ENCODE measurements at regions not wholly inside any gene's neighbourhood (a gene's known extent, or its start where the extent isn't known, plus 50 kb on each side); places are given as distances from the start of the nearest gene placed in this dataset.

DNA sequence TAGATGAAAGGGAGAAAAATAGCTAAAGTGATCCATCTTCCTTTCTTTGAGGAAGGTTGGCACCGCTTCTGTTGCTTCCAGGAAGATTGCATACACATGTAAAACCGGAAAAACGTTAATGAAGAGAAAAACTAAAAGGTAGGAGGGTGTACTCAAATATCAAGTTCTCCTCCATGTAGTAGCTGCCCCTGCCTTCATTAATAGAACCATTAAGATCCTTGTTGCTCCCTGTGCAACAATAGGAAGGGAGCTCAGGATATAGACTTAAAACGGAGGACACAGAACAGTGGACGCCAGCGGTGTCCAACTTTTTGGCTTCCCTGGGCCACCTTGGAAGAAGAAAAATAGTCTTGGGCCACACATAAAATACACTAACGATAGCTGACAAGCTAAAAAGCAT lies 118.9 kb downstream of the TMEM174 start:
- TF ChIP-seq EP300 (IDR thresholded peaks at IDR 0.05) (no peak), POLR2A (IDR thresholded peaks at IDR 0.05) (no peak)
- TF ChIP-seq, protein P1, sequence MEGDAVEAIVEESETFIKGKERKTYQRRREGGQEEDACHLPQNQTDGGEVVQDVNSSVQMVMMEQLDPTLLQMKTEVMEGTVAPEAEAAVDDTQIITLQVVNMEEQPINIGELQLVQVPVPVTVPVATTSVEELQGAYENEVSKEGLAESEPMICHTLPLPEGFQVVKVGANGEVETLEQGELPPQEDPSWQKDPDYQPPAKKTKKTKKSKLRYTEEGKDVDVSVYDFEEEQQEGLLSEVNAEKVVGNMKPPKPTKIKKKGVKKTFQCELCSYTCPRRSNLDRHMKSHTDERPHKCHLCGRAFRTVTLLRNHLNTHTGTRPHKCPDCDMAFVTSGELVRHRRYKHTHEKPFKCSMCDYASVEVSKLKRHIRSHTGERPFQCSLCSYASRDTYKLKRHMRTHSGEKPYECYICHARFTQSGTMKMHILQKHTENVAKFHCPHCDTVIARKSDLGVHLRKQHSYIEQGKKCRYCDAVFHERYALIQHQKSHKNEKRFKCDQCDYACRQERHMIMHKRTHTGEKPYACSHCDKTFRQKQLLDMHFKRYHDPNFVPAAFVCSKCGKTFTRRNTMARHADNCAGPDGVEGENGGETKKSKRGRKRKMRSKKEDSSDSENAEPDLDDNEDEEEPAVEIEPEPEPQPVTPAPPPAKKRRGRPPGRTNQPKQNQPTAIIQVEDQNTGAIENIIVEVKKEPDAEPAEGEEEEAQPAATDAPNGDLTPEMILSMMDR (IDR thresholded peaks at IDR 0.05), result no peak
- no peaks in the 10 kb centered on the region for H3K4me1 ChIP-seq (ENCODE audit: insufficient read depth)
- no peak overlapping the region for H3K4me3 ChIP-seq
- H3K27me3 ChIP-seq, result no peaks in the 10 kb centered on the region
- 72 to 81% (median 74%) methylated on average over 7 of the region's 7 CpGs for WGBS, 3 donors
- no peak for DNase-seq
- no peaks in the 10 kb centered on the region for H3K9me3 ChIP-seq
- H3K27ac ChIP-seq, result no peak overlapping the region
- no peaks in the 10 kb centered on the region for H3K36me3 ChIP-seq
- intact Hi-C loops (cut with DNase I), result no loop called here

DNA sequence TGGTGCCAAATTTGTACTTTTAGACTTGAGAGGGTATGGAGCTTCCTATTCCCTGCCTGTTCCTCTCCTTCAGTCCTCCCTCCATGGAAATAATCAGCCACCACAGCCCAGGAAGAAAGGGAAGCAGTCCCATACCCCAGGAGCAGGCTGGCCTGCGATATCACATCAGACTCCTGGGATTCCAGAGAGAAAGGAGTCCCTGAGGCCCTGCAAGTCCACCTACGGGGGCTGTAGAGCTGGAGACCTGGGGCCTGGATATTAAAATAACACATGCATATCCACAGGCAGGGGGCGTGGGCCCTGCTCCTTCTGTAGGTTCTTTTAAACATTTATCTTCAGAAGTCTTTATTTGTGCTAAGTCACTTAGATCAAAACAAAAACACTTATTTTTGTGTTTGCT lies 117.2 kb downstream of the TMEM174 start:
- H3K4me1 ChIP-seq (ENCODE audit: insufficient read depth), result no peaks in the 10 kb centered on the region
- H3K27me3 ChIP-seq, result no peaks in the 10 kb centered on the region
- no peak for DNase-seq
- intact Hi-C loops (cut with DNase I), result no loop called here
- peaks cover 0 to 3% of the 10 kb centered on the region in 2 donors for H3K9me3 ChIP-seq
- 56 to 69% (median 67%) methylated on average over 3 of the region's 3 CpGs for WGBS, 3 donors
- TF ChIP-seq POLR2A (IDR thresholded peaks at IDR 0.05) (no peak), EP300 (IDR thresholded peaks at IDR 0.05) (no peak)
- TF ChIP-seq, protein P1 (IDR thresholded peaks at IDR 0.05), result no peak
- no peaks in the 10 kb centered on the region for H3K36me3 ChIP-seq
- H3K27ac ChIP-seq, result no peak overlapping the region
- no peak overlapping the region for H3K4me3 ChIP-seq

DNA sequence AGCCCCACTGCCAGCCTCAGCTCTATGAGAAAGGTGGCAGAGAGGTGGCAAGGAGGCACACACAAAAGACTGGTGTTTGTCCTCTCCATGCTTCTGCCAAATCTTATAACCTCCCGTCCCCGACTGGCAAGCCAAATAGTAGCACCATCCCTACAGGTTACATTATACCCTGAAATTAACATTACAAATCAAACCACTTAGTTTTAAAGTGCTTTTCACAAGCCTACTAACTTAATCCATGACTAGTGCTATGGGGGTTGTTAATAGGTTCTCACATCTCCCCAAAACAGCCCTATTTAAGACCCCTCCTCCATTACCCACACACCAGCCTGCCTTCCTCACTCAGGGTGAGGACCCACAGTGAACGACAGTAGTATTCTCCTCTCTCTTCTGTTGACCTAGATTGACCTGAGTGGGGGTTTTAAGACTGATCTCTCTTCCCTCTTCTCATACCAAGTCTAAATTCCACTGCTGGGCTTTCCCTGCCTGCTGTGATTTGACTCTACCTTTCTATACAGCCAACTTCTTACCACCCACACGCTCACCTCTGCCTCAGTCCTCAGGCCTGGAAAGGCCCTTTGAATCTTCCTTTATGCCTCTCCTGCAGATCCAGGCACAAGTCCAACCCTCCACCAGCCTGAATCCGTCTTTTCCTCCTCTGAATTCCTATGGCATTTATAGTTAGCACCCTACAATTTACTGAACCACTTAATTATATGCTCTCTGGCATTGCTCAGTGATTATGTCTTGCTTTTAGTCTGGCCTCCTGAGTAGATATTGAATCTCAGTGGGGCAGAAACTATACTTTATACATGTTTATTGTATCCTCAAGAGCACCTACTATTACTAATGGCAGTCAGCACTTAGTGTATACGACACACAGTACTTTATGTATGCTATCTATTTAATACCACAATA lies 116.1 kb downstream of the TMEM174 start:
- DNase-seq, result no peak
- Histone ChIP-seq H3K4me1 (ENCODE audit: insufficient read depth) (no peaks in the 10 kb centered on the region), H3K36me3 (no peaks in the 10 kb centered on the region), H3K9me3 (peaks cover 0 to 3% of the 10 kb centered on the region in 2 donors), H3K27me3 (no peaks in the 10 kb centered on the region), H3K4me3 (no peak overlapping the region), H3K27ac (no peak overlapping the region)
- WGBS, 3 donors, result 57 to 64% (median 62%) methylated on average over 6 of the region's 6 CpGs
- no peak for TF ChIP-seq EP300 (IDR thresholded peaks at IDR 0.05)
- TF ChIP-seq POLR2A (IDR thresholded peaks at IDR 0.05), result no peak
- TF ChIP-seq, protein P1 (IDR thresholded peaks at IDR 0.05), result no peak
- intact Hi-C loops (cut with DNase I), result no loop called here

DNA sequence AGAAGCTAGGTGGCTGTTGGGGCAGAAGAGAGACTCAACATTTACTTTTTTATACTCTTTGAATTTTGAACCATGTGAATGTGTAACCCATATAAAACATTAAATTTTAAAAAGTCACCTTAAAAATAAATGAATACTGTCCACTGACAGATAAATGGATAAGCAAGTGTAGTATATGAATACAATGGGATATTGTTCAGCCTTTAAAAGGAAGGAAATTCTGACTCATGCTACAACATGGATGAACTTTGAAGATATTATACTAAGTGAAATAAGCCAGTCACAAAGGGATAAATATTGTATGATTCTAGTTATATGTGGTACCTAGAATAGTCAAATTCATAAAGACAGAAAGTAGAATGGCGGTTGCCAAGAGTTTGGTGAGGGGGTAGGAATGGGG lies 113.9 kb downstream of the TMEM174 start:
- no peaks in the 10 kb centered on the region for H3K36me3 ChIP-seq
- WGBS, 3 donors, result 87 to 93% (median 87%) methylated on average over 1 of the region's 1 CpG

DNA sequence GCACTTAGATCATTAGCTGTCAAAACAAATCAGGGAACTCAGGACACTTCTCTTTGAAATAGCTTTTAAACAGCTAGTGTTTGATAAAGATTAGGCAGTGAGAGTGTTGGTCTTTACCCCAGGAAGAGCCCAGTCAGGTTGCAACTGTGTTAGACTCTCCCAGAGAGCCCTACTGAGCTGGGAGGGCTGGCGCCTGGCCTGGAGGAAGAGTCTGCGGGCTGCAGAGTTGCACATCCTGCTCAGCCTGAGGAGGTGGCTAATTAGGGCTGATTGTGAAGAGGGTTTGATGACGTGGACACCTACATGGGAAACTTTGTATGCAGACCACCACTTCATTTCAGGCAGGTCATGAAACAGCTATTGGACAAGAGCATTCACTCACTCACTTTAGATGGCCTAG lies 112.0 kb downstream of the TMEM174 start:
- Histone ChIP-seq H3K36me3 (no peaks in the 10 kb centered on the region), H3K9me3 (peaks cover 0 to 3% of the 10 kb centered on the region in 2 donors), H3K4me1 (ENCODE audit: insufficient read depth) (peaks cover 1% of the 10 kb centered on the region), H3K27ac (no peak overlapping the region), H3K27me3 (no peaks in the 10 kb centered on the region), H3K4me3 (no peak overlapping the region)
- TF ChIP-seq POLR2A (IDR thresholded peaks at IDR 0.05) (no peak), EP300 (IDR thresholded peaks at IDR 0.05) (no peak)
- TF ChIP-seq, protein P1 (IDR thresholded peaks at IDR 0.05), result no peak
- WGBS, 3 donors, result 60 to 77% (median 74%) methylated on average over 3 of the region's 3 CpGs
- intact Hi-C loops (cut with DNase I), result no loop called here
- no peak for DNase-seq

More for the DNA sequence above, 113.9 kb downstream of the TMEM174 start:
- no peak for DNase-seq
- H3K4me3 ChIP-seq, result no peak overlapping the region
- peaks cover 0 to 3% of the 10 kb centered on the region in 2 donors for H3K9me3 ChIP-seq
- no peaks in the 10 kb centered on the region for H3K4me1 ChIP-seq (ENCODE audit: insufficient read depth)
- TF ChIP-seq POLR2A (IDR thresholded peaks at IDR 0.05), result no peak
- H3K27me3 ChIP-seq, result no peaks in the 10 kb centered on the region
- no peak overlapping the region for H3K27ac ChIP-seq
- intact Hi-C loops (cut with DNase I), result no loop called here

Measured in ovary (tissue), 7 donors.